Heart left ventricle (tissue), 13 donors: ENCODE measurements at regions not wholly inside any gene's neighbourhood (a gene's known extent, or its start where the extent isn't known, plus 50 kb on each side); places are given as distances from the start of the nearest gene placed in this dataset.

ENCODE experiments used
- CTCF ChIP-seq, 12 donors: fragments of 200-600 bp; sonication (generic) in 4 of 12; IDR thresholded peaks; one replicate each; pipeline versions ENCODE4 v1.5.0 to v1.8.0; 2018 to 2022; ENCODE audit warnings: antibody characterized with exemption in 12 of 12, mild to moderate bottlenecking in 5 of 12
- POLR2A ChIP-seq, 2 donors: fragments of 450-650 bp; IDR thresholded peaks; one replicate each; pipeline ENCODE4 v1.6.1; 2017; ENCODE audit warnings: antibody characterized with exemption in 2 of 2, mild to moderate bottlenecking in 2 of 2, moderate library complexity in 2 of 2
- donor health status: ischemic (EF 13 %, LVEDD 7.1; RV severe dilation, severe dysfunction).
- donor health status: DM: no; HTN: yes; CAD: no.
- donor health status: DM: no; HTN: no; CAD: no.
- donor health status: ischemic (EF 25% LVEDD 6.9; RV normal size, moderate dysfunction).
- donor health status: ischemic (EF 25% LVEDD 5.7; RV mildly dilated, moderate dysfunction).
- donor health status: ischemic (EF 35%, LVEDD 5.7; RV mildly dilated, moderate dysfunction).
- donor health status: nonischemic (EF 11% LVEDD 7.7; RV severe dilation, severe dysfunction).
- donor health status: DM: yes; HTN: yes; CAD: no.
- donor health status: PGD.
- donor health status: ischemic (EF 29% LVEDD 5.4; RV normal size, mild dysfunction).
- donor health status: nonischemic (EF 23%, LVEDD 6.1; RV moderate dilation, normal function).

DNA sequence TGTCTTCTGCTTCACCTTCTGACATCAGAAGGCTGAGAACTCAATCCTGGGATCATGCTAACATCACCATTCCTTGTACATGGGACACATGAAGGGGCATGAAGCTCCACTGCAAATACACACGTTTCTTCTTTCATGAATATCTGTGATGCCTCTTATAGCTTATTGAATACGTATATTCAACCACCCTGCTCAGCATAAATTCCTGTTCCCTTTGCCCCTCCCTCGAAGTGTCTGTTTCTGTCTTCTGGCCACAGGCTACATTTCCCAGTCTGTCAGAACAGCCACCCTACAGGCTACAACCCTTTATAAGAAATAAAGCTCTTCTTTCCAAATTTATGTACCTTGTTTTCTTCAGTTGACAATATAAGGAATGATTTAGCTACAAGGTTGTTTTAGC, 201.3 kb upstream of the STS start:
- TF ChIP-seq CTCF (IDR thresholded peaks at IDR 0.05) (no peak), POLR2A (IDR thresholded peaks at IDR 0.05) (no peak)
